GM21528 (cell line): ENCODE measurements at regions not wholly inside any gene's neighbourhood (a gene's known extent, or its start where the extent isn't known, plus 50 kb on each side); places are given as distances from the start of the nearest gene placed in this dataset.
"Not testable (repeated sequence)": the region's sequence is repeated elsewhere in the genome, so short reads cannot be mapped to it uniquely, and the experiment has no call there.

Source experiments
- ATAC-seq: cut with Tn5 transposase; IDR thresholded peaks from one replicate; pipeline ENCODE4 v1.9.1; 2021; ENCODE audit warnings: mild to moderate bottlenecking, moderate library complexity; ENCODE audit not compliant: unreplicated experiment, low FRiP score

DNA sequence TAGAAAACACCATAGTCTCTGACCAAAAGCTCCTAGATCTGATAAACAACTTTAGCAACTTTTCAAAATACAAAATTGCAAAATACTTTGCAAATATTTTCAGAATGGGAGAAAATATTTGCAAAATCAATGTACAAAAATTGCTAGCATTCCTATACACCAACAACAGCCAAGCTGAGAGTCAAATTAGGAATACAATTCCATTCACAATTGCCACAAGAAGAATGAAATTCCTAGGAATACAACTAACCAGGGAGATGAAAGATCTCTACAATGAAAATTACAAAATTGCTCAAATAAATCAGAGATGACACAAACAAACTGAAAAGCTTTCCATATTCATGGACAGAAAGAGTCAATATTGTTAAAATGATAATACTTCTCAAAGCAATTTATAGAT, 327.0 kb upstream of the ZC3H15 start:
- ATAC-seq, result no peak

DNA sequence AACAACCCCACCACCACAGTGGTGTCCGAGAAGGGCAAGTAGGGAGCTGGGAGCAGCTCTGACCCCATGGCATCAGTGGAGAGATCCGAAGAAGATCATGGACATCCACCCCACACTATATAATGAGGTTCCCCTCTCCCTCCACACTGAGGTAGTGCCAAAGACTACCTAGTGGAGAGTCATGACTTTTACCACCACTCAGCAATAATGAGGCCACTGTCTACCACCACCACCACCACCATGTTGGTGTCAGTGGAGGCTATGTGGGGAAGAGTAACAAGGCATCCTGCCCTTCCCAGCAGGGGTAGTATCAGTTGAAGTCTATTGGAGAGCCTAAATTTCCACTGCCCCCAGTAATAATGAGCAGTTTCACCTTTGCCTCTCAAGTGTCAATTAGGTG, 321.7 kb upstream of the ZC3H15 start:
- no peak for ATAC-seq

DNA sequence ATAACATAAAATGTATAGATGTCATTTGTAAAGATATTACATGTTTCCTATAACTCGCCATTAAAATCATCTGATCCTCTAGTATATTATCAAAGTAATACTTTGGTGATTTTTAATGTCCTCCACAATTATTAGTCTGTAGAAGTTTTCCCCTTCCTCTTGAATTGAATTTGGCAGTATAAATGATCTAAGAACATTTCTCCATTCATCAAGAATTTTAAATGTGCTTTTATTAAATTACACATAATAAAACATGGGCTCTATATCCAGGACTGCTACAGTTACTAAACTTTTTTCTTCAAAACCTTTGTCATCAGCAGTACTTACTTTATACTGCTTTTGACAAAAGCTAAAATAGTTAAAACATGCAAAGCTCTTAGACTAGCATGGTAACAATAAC, 315.4 kb upstream of the ZC3H15 start:
- ATAC-seq, result no peak

DNA sequence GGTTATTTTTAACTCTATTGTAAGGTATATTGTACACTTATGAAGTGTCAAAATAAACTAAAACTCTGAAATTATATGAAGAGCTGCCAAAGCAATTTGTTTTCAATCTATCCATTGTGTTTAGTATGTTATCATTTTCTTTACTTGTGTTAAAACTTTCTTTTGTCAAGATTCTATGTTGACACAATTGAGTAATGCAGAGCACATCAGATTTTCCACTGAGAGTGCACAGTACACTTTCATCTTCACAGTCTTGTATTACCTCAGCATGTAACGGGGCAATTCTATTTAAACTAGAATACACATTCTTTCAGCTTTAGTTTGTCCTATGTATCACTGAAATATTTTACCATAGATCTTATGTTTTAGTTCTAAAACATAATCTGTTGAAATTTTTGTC, 304.4 kb upstream of the ZC3H15 start:
- no peak for ATAC-seq

DNA sequence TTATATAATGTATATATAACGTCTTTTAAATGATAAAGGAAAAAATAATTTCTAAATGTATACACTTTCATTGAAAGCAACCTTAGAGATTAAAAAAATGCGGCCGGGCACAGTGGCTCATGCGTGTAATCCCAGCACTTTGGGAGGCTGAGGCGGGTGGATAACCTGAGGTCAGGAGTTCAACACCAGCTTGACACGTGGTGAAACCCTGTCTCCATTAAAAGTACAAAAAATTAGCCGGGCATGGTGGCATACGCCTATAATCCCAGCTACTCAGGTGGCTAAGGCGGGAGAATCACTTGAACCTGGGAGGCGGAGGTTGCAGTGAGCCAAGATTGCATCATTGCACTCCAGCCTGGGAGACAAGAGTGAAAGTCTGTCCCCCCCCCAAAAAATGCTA, 303.7 kb upstream of the ZC3H15 start:
- not testable (repeated sequence) for ATAC-seq

DNA sequence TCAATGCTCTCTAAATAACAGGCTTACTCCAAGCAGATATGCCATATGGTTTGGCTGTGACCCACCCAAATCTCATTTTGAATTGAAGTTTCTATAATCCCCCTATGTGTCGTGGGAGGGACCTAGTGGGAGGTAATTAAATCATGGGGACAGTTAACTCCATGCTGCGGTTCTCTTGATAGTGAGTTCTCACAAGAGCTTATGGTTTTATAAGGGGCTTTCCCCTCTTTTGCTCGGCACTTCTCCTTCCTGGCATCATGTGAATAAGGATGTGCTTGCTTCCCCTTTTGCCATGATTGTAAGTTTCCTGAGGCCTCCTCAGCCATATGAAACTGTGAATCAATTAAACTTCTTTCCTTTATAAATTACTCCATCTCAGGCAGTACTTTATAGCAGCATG, 302.7 kb upstream of the ZC3H15 start:
- ATAC-seq, result no peak

DNA sequence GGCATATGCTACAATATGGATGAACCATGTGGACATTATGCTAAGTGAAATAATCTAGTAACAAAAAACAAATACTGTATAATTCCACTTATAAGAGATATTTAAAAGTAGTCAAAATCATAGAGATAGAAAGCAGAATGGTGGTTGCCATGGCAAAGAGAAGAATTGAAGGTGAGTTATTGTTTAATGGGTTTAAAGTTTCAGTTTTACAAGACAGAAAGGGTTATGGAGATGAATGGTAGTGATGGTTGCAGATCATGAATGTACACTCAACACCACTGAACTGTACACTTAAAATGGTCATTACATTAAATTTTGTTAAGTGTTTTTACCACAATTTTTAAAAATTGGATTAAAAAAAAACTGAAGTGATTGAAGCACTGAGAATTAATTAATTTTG, 298.2 kb upstream of the ZC3H15 start:
- ATAC-seq, result no peak

DNA sequence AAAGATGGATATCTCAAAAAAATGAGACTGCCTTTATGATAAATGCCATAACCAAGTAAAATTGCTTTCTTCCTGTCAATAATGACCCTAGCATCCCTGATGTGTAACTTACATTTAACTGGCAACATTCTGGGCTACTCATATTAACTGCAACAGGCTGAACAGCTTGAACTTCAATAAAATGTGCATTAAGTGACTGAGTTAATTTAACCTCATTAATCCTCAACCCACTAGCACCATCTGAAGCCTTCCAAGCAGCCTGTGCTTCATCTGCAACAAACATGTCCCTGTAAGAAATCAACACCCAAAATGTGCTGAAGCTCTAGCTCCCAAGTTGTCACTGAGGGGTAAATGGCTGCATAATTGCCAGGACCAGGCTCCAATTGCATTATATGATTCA, 296.2 kb upstream of the ZC3H15 start:
- no peak for ATAC-seq

DNA sequence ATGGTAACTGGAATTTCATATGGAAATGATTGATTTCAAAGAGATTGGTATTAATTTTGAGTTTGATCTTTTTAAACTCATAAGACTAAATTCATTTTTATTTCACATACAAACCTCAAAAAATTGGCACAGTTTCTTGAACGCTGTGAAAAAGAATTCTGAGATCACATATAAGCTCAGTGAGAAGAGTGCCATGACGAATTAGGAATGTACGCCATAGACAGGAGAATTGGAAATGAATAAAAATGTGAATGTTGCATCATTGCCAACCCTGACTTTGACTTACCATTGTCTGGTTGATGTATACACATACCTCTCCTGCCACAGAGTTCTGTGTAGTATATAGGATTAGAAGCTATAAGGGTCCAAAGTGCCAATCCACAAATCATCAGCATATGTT, 290.4 kb upstream of the ZC3H15 start:
- no peak for ATAC-seq

DNA sequence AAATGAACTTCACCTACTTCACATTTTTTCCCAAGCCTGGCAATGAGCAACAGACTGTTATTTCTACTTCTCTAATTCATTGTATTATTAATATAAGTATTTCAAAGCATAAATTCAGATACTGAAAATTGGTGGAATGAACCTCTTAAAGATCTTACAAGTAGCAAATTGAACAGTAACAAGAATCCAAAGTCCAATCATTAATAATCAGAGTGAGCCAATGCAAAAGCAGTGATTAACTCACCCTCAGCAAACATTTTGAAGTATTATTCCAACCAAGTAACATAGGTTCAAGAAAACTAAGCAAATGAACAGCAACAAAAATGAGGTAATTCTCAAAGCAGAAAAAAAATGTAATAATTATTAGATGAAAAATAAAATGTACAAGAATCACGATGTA, 288.1 kb upstream of the ZC3H15 start:
- ATAC-seq, result no peak

DNA sequence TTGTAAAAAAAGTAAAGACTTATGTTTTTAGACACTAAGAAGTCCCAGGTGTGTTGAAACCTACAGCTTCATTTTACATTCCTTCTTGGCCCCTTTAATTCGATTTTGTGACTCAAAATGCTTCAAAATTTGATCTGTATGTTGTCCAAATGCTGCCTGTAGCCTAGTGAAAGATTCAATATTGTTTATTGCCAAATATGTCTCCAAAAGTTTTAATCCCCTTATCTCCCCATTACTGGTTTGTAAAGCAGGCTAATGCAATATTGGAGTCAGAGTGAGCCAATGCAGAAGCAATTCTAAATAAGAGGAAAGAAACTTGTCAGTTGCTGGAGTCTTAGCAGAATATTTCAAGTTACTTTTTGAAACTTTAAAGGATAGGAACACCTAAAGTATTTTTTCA, 287.0 kb upstream of the ZC3H15 start:
- no peak for ATAC-seq

DNA sequence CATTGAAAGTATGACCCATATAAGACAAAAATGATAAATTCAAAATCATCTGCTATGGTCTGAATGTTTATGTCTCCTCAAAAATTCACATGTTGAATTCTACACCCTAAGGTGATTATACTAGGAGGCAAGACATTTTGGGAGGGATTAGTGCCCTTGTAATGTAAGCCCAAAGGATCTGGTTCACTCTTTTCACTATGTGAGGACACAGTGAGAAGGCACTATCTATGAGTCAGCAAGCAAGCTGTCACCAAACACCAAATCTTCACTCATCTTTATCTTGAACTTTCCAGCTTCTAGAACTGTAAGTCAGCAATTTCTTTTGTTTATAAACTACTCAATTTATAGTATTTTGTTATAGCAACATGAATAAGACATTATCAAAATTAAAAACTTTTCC, 284.7 kb upstream of the ZC3H15 start:
- no peak for ATAC-seq

DNA sequence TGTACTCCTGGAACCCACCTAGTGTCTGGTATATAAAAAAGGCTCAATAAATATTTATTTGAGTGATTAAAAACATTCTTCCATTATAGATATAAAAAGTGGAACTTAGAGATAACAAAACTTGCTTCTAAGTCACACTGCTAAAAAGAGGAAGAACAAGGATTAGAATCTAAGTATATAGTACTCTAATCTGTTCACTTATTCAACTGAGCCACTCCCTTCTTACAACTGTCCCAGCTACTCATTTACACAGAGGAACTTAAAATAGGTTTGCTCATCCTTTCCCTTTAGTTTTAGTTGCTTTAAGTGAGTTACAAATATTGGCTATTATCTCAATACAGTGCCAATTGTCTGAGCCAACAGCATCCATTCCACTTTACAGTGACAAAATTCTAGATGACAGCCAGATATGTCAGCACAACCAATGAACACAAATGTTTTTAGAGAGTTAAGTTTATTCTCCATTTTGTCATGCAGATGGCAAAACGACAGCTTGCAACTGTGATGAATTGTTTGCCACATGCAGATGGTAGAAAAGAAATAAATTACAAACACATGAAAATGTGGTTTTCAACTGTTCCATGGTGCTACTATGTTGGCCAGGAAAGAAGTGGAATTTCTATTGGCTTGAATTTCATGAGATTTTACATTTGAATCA, 280.7 kb upstream of the ZC3H15 start:
- ATAC-seq, result no peak

DNA sequence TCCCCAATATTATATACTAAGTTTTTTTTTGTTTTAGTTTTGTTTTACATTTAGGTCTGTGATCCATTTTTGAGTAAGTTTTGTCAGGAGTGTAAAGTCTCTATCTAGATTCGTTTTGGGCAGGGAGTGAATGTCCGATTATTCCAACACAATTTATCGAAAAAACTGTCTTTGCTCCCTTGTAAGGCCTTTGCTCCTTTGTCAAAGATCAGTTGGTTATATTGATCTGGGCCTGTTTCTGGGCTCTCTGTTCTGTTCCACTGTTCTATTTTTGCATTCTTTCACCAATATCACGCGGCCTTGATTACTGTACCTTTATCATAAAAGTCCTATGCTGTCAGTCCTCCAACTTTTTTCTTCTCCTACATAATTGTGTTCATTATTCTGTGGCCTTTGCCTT, 276.5 kb upstream of the ZC3H15 start:
- no peak for ATAC-seq

DNA sequence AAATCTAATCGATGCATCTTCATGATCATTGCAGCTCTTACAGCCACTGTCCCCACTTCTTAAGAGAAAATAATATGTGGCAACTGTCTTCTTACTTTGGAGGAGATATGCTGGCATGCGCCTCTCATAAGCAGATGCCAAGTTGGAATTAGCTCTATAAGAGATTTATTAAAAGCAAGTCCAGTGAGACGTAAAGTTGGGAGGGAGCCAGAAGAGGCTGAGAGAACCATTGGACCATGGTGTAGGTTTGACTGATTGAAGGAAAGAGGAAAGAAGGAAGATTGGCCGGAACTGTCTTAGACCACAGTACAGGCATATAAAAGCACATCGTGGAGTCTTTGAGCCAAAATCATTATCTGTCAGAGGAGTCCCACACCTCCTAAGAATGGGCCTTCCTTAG, 265.7 kb upstream of the ZC3H15 start:
- ATAC-seq, result no peak

DNA sequence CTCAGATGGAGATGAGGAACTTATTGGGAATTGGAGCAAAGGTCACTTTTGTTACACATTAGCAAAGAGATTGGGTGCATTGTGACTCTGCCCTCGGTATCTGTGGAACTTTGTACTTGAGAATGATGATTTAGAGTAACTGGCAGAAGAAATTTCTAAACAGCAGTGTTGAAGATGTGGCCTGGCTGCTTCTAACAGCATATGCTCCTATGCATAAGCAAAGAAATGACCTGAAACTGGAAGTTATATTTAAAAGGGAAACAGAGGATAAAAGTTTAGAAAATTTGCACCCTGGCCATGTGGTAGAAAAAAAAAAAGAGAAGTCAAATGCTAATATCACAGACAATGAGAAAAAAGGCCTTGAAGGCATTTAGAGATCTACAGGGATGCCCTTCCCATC, 256.8 kb upstream of the ZC3H15 start:
- ATAC-seq, result no peak

DNA sequence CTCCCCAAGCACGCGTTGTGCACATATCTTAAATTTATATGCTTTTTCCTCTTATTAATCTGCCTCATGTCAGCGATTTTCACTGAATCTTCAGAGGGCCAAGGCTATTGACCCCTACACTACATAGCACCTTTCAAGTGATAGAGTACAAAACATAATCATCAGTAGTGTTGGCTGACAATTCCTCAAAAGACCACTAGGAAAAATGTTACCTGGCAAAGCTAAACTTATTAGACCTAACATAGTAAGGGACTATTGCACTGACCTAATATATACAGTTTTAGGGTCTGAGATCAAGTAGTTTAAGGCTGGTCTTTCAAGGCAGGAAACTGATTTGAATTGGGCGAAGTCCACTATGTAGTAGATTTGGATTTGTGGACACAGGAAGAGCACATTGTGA, 244.2 kb upstream of the ZC3H15 start:
- ATAC-seq, result no peak

DNA sequence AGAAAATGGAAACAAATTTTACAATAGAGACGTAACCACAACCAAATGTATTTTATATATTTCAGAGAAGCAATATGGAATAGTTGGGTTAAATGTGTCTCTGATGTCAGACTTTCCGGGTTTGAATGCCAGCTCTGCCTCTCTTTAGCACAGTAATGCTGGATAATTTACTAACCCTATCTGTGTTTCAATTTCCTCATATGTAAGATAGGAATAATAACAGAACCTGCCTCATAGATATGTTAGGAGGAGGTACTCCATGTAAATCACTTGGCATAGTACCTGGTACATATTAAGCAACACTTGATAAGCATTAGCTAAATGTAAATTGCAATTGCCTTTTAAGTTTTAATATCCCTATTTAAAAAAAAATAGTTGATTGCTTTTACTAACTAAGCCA, 231.3 kb upstream of the ZC3H15 start:
- no peak for ATAC-seq

DNA sequence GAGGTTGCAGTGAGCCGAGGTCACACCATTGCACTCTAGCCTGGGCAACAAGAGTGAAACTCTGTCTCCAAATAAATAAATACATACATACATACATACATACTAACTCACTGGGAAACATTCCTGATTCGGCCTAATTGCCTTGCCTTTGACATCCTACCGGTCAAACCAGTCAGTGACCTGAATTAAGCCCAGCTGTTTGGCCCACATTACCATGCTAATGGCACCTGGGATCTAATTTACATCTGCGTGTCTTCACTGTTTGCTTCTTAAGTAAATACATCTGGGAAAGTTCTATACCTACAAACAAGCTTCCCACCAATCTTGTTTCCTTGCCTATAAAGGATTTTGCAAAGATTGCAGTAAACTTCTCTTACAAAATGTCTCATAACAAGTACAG, 230.2 kb upstream of the ZC3H15 start:
- no peak for ATAC-seq

DNA sequence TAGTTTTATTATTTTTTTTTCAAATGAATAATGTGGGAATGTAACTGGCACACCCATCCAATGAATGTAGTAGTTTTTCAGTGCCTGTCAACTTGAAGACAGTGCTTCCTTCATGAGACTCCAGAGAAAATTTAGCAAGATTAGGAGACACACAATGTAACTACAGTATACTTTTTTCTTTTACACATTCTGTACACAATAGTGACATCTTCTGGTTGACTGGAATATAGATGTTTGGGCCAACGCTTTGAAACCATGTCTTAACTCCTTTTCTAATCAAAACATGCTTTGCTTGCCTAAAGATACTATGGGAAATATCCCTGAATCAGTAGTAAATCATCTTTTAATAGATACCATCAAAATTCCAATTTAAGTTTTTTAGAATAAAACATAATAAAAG, 229.5 kb upstream of the ZC3H15 start:
- peak; percentile 78 for ATAC-seq

DNA sequence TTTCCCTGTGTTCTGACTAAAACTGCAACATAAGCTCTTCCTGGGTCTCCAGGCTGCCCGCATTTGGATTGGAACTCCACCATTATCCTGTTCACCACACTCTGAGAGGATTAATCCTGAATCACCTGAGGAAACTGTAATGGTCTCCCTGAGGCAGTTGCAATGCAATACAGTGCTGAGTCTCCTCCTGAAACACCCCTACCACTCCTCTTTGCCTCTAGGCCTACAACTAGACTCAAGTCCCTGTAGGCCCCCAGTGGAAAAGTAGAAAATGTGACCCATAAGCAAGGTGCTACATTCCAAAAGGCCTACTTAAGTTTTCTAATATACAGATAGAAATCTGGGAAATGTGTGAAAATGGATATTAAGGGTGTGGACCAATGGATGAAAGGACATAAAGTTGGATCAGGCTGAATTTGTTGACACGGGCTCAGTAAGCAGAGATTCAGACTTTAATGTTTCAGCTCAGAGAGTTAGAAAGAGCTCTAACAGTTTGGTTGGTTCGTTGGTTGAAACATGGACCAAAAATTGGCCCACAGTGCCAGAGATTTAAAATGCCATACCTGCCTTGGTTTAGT, 222.3 kb upstream of the ZC3H15 start:
- ATAC-seq, result no peak

DNA sequence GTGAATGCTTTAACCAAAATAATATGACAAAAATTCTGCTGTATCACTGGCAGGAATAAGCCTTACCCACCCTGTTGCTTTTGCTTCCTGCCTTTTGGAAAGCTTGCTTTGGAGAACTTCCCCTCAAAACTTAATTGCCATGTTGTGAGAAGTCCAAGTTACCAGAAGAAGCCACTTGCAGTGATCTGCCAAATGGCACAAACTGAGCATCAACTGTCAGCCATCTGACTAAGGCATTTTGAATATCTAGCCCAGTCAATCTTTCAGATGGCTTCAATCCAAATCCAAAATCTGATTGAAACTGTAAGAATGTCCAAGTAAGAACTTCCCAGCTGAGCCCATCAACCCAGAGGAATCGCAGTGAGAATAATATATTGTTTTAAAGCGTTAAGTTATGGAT, 216.5 kb upstream of the ZC3H15 start:
- no peak for ATAC-seq

DNA sequence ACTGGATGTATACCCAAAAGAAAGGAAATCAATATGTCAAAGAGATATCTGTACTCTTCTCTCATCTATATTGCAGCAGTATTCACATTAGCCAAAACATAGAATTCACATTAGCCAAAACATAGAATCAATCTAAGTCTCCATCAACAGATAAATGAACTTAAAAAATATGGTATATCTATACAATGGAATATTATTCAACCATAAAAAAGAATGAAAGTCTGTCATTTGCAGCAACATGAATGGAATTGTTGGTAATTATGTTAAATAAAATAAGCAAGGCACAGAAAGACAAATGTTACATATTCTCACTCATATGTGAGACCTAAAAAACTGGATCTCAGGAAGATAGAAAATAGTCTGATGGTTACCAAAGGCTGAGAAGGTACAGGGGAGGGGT, 212.1 kb upstream of the ZC3H15 start:
- ATAC-seq, result no peak
